Neural cell (in vitro differentiated cells): ENCODE measurements at regions not wholly inside any gene's neighbourhood (a gene's known extent, or its start where the extent isn't known, plus 50 kb on each side); places are given as distances from the start of the nearest gene placed in this dataset.

Source experiments
- CTCF ChIP-seq: fragments of 450-650 bp; IDR thresholded peaks from 2 replicates; pipeline ENCODE4 v1.5.1; 2014; ENCODE audit warnings: antibody characterized with exemption, mild to moderate bottlenecking, moderate library complexity; ENCODE audit not compliant: poor library complexity, severe bottlenecking
- EZH2 ChIP-seq: fragments of 200-600, 300-800 bp; shearing (Covaris generic), sonication (generic); IDR thresholded peaks from 2 replicates; pipeline ENCODE4 v1.6.1; 2014; ENCODE audit warnings: antibody characterized with exemption, low read length, borderline replicate concordance, mild to moderate bottlenecking; ENCODE audit not compliant: insufficient read depth, poor library complexity, severe bottlenecking
- POLR2AphosphoS5 ChIP-seq: IDR thresholded peaks from 2 replicates; pipeline ENCODE4 v1.6.1; 2012

GRCh38 chr10:46234026-46234425 lies 52.8 kb upstream of the ANTXRL start:
- TF ChIP-seq POLR2AphosphoS5: no peak
- no peak for TF ChIP-seq CTCF
- no peak for TF ChIP-seq EZH2
